ENCODE measurements at regions not wholly inside any gene's neighbourhood (a gene's known extent, or its start where the extent isn't known, plus 50 kb on each side); places are given as distances from the start of the nearest gene placed in this dataset.

DNA sequence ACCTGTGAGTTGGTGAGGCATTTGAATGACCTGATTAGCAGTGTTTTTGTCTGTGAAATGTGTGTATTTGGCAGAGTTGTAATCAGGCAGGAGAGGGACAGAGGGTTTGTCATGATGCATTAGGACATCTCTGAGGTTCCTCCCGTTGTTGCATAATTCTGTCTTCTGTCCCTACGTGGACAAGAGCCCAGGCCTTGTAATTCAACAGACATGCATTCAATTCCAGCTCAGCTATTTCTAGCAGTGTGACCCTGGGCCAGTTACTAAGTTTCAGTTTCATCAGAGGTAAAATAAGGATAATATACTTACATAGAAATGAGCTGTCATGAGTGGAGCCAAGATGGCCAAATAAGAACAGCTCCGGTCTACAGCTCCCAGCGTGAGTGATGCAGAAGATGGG lies 208.6 kb downstream of the SLC38A4 start:
- no peak for TF ChIP-seq POLR2A (IDR thresholded peaks at IDR 0.05)
- TF ChIP-seq, protein P1, sequence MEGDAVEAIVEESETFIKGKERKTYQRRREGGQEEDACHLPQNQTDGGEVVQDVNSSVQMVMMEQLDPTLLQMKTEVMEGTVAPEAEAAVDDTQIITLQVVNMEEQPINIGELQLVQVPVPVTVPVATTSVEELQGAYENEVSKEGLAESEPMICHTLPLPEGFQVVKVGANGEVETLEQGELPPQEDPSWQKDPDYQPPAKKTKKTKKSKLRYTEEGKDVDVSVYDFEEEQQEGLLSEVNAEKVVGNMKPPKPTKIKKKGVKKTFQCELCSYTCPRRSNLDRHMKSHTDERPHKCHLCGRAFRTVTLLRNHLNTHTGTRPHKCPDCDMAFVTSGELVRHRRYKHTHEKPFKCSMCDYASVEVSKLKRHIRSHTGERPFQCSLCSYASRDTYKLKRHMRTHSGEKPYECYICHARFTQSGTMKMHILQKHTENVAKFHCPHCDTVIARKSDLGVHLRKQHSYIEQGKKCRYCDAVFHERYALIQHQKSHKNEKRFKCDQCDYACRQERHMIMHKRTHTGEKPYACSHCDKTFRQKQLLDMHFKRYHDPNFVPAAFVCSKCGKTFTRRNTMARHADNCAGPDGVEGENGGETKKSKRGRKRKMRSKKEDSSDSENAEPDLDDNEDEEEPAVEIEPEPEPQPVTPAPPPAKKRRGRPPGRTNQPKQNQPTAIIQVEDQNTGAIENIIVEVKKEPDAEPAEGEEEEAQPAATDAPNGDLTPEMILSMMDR (IDR thresholded peaks at IDR 0.05), result no peak

All from heart left ventricle (tissue), 13 donors.